Psoas muscle (tissue), 7 donors: ENCODE measurements at regions not wholly inside any gene's neighbourhood (a gene's known extent, or its start where the extent isn't known, plus 50 kb on each side); places are given as distances from the start of the nearest gene placed in this dataset.

Experiments
- ATAC-seq, 4 donors: fragments of 200-7000 bp; cut with Tn5 transposase; one replicate each; pipeline ENCODE4 v1.9.1; 2020; ENCODE audit warnings: moderate library complexity in 3 of 4, mild to moderate bottlenecking in 2 of 4
- DNase-seq, 2 donors: peaks; one replicate each; pipeline ENCODE4 v3.0.0-alpha.2; 2020
- H3K27ac ChIP-seq: fragments of 200-600 bp; one replicate; pipeline ENCODE4 v1.8.0; 2022
- H3K27me3 ChIP-seq, 3 donors: fragments of 200-600 bp in 1 of 3; one replicate each; pipeline versions ENCODE4 v1.6.1 to v1.8.0; 2013 to 2022; ENCODE audit warnings: low read length in 2 of 3, mild to moderate bottlenecking in 2 of 3, moderate library complexity in 1 of 3; ENCODE audit not compliant: insufficient read depth in 3 of 3
- H3K36me3 ChIP-seq, 2 donors: fragments of 200-600 bp in 1 of 2; one replicate each; pipeline versions ENCODE4 v1.6.1 to v1.8.0; 2013 to 2022; ENCODE audit warnings: low read depth in 1 of 2, mild to moderate bottlenecking in 1 of 2, moderate library complexity in 1 of 2; ENCODE audit not compliant: insufficient read depth in 1 of 2
- H3K4me1 ChIP-seq: fragments of 200-600 bp; one replicate; pipeline ENCODE4 v1.8.0; 2022
- H3K4me3 ChIP-seq: fragments of 200-600 bp; one replicate; pipeline ENCODE4 v1.8.0; 2022; ENCODE audit warnings: mild to moderate bottlenecking
- H3K9me3 ChIP-seq: fragments of 200-600 bp; one replicate; pipeline ENCODE4 v1.8.0; 2022
- WGBS, 3 donors: extraction: QIAGEN DNeasy Blood & Tissue Kit; methylation state at CpG; one replicate each; pipeline versions ENCODE4 v1.1.6 to v1.1.7; 2013; 5-methylcytosine and 5-hydroxymethylcytosine counted together
- intact Hi-C, 2 donors: fragments of 100-400 bp; cut with DNase I; formaldehyde crosslinking; loops; one replicate each; pipeline versions ENCODE4 v1.11.0 to v1.14.2; 2022
- TF ChIP-seq, protein P1 (sequence below): fragments of 200-600 bp; IDR thresholded peaks from one replicate; pipeline ENCODE4 v1.8.0; 2022; ENCODE audit warnings: antibody characterized with exemption
- donor health status: healthy with polysubstance abuse.
- donor health status: DM: no; HTN: no; CAD: no; lungs with moderate emphysema.
- donor health status: Bipolar disorder and iron deficiency.
- donor health status: healthy.
- donor health status: DM: yes; HTN: yes; CAD: no.
- donor health status: DM: no; HTN: no; CAD: no.
- donor health status: DM: yes; HTN: yes; CAD: no.

DNA sequence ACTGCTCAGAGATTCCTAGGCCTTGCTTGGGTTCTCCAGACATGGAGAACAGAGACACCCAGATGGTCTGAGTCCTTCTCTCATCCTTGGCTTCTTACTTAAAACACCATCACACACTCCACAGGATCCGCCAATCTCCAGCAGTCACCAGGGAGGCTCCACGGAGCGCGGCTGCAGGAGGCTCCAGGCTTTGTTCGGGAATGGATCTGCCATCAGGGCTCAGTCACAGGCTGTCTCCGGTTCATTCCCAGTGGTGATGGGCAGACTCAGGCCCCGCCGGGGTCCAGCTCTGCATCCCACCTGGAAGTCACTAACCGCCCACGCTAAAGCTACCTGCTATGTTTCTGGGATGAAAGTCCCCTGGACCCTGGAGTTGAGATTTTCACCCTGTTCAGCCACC is 312.9 kb downstream of the TCERG1L start:
- Histone ChIP-seq H3K4me3 (no peak overlapping the region), H3K4me1 (peaks cover 19% of the 10 kb centered on the region), H3K27ac (no peak overlapping the region), H3K27me3 (peaks cover 0 to 2% (median 0%) of the 10 kb centered on the region in 3 donors), H3K36me3 (no peaks in the 10 kb centered on the region), H3K9me3 (no peaks in the 10 kb centered on the region)
- ATAC-seq (no peak), DNase-seq (no peak)
- TF ChIP-seq, protein P1, sequence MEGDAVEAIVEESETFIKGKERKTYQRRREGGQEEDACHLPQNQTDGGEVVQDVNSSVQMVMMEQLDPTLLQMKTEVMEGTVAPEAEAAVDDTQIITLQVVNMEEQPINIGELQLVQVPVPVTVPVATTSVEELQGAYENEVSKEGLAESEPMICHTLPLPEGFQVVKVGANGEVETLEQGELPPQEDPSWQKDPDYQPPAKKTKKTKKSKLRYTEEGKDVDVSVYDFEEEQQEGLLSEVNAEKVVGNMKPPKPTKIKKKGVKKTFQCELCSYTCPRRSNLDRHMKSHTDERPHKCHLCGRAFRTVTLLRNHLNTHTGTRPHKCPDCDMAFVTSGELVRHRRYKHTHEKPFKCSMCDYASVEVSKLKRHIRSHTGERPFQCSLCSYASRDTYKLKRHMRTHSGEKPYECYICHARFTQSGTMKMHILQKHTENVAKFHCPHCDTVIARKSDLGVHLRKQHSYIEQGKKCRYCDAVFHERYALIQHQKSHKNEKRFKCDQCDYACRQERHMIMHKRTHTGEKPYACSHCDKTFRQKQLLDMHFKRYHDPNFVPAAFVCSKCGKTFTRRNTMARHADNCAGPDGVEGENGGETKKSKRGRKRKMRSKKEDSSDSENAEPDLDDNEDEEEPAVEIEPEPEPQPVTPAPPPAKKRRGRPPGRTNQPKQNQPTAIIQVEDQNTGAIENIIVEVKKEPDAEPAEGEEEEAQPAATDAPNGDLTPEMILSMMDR: no peak
- intact Hi-C loops: no loop called here
- WGBS, 3 donors: 94 to 97% (median 95%) methylated on average over 10 of the region's 10 CpGs

DNA sequence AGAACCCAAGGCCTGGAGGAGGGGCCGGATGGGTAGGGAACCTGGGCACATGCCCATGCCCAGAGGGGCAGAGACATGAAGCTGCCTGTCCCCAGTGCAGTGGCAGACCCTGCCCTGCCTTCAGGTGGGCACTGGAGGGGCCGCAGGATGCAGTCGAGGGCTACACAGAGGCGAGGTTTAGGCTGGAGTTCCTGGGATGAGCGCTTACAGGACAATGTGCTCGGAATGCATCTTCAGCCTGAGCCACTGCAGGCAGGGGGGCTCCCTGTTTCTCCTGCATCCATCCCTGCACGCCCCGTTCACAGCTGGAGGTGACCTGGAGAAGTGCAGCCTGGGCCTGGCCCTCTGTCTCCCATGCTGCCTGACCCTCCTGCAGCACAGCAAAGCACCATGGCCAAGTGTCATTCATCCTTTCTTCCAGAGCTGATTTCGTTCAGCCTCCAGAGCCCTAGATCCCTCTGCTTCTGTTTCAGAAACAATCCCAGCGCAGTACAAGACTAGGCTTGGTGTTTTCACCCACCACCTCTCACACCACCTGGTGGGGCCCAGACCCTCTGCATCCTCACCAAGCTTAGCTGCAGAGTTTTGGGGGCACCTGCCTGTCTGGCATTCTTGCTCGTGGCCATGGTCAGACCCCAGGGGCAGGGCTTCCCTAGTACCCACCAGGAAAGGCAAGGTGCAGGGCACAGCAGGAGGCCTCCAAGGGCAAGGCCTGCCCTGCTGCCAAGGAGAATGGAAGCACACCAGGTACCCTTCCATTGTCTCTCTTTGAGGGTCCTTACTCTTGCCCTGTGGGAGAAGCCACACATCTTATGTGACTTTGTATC is 311.9 kb downstream of the TCERG1L start:
- Histone ChIP-seq H3K4me3 (no peak overlapping the region), H3K27ac (no peak overlapping the region), H3K9me3 (no peaks in the 10 kb centered on the region), H3K36me3 (no peaks in the 10 kb centered on the region), H3K4me1 (peaks cover 19% of the 10 kb centered on the region), H3K27me3 (peaks cover 0 to 2% (median 0%) of the 10 kb centered on the region in 3 donors)
- no peak for DNase-seq
- no peak for ATAC-seq
- intact Hi-C loops: no loop called here
- TF ChIP-seq, protein P1: no peak
- 92 to 95% (median 92%) methylated on average over 11 of the region's 11 CpGs for WGBS, 3 donors

DNA sequence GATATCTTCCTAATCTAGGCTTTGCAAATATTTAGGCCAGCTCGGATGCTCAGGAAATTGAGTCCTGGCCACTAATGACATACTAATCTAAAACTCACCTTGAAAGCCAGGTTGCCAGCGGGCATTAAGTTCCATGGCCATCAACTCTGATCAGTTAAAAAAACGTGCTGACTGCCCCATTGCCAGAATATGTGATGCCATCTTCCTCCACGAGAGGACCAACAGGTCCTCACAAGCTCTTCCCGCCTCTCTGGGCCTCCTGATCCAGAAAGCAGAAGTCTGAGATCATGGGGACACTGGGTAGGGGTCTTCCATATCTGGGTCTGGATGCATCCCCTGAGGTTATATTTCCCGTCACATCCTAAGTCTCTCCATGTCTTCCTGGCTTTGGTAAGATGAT is 311.3 kb downstream of the TCERG1L start:
- no peak overlapping the region for H3K27ac ChIP-seq
- H3K27me3 ChIP-seq: peaks cover 0 to 2% (median 0%) of the 10 kb centered on the region in 3 donors
- TF ChIP-seq, protein P1: no peak
- DNase-seq (no peak), ATAC-seq (no peak)
- no peaks in the 10 kb centered on the region for H3K9me3 ChIP-seq
- peaks cover 19% of the 10 kb centered on the region for H3K4me1 ChIP-seq
- WGBS, 3 donors: 88 to 92% (median 90%) methylated on average over 6 of the region's 6 CpGs
- H3K4me3 ChIP-seq: no peak overlapping the region
- H3K36me3 ChIP-seq: no peaks in the 10 kb centered on the region
- intact Hi-C loops: no loop called here

DNA sequence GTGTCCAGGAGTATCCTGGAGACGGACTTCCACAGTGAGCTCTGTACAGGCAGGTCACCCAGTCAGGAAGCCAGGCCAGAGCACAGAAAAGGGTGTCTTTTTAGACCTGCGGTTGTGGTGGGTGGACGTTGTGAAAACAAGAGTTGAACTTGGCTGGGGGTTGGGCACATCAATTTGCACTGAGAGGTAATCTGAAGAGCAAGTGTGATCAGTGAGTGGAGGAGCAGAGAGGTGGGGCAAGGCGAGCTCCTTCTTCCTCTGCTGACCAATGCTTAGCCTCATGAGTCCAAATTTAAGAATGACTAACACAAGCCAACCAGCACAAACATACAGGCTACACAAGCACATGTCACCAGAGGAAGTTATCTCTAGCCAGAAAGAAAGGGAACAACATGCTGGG is 310.8 kb downstream of the TCERG1L start:
- ATAC-seq (peak in 3 of 4 donors; percentile 84 to 90 (median 89)), DNase-seq (no peak)
- 78 to 82% (median 79%) methylated on average over 4 of the region's 4 CpGs for WGBS, 3 donors
- TF ChIP-seq, protein P1: no peak
- Histone ChIP-seq H3K4me3 (no peak overlapping the region), H3K27me3 (peaks cover 0 to 2% (median 0%) of the 10 kb centered on the region in 3 donors), H3K4me1 (peaks cover 19% of the 10 kb centered on the region), H3K36me3 (no peaks in the 10 kb centered on the region), H3K9me3 (no peaks in the 10 kb centered on the region), H3K27ac (no peak overlapping the region)
- intact Hi-C loops: no loop called here
